ENCODE measurements at regions not wholly inside any gene's neighbourhood (a gene's known extent, or its start where the extent isn't known, plus 50 kb on each side); places are given as distances from the start of the nearest gene placed in this dataset.

DNA sequence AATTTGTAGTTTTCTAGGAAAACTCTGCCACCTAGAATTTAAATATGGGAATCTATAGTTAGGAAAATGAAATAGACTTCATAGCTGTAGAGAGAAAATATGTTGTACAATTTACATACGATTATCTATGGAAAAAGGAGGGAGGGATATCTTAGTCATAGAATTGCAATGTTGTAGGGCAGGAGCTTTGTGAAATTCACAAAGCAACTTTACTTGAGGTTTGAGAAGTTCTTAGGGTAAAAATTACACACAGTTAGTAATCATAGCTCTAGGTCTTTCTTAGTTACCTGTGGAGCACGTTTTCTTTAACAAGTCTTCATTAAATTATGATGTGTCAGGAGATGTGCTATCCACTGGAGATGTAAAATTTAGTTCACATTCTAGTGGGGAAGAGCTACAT, 61.4 kb upstream of the DBX2 start:
- TF ChIP-seq, protein P1, sequence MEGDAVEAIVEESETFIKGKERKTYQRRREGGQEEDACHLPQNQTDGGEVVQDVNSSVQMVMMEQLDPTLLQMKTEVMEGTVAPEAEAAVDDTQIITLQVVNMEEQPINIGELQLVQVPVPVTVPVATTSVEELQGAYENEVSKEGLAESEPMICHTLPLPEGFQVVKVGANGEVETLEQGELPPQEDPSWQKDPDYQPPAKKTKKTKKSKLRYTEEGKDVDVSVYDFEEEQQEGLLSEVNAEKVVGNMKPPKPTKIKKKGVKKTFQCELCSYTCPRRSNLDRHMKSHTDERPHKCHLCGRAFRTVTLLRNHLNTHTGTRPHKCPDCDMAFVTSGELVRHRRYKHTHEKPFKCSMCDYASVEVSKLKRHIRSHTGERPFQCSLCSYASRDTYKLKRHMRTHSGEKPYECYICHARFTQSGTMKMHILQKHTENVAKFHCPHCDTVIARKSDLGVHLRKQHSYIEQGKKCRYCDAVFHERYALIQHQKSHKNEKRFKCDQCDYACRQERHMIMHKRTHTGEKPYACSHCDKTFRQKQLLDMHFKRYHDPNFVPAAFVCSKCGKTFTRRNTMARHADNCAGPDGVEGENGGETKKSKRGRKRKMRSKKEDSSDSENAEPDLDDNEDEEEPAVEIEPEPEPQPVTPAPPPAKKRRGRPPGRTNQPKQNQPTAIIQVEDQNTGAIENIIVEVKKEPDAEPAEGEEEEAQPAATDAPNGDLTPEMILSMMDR (IDR thresholded peaks at IDR 0.05) = no peak
- TF ChIP-seq POLR2A (IDR thresholded peaks at IDR 0.05) = no peak

Measured in Peyer's patch (tissue), 4 donors.